K562 (cell line): ENCODE measurements at regions not wholly inside any gene's neighbourhood (a gene's known extent, or its start where the extent isn't known, plus 50 kb on each side); places are given as distances from the start of the nearest gene placed in this dataset.
A peak's percentile ranks its signal among the peaks of the same experiment; 100 is the strongest.

Source experiments
- ATAC-seq: fragments of 200-7000 bp; cut with Tn5 transposase; 3 replicates; pipeline ENCODE4 v1.9.1; 2020; ENCODE audit warnings: moderate library complexity
- BruUV-seq: library from RNA; stranded (reverse); fragments of 400-500 nt; replicated peaks from 2 replicates; lab custom pipeline; 2021; lab: Mats Ljungman, UMichigan
- CTCF ChIA-PET: fragments of 300-600 bp; formaldehyde crosslinking; extraction: SDS; loops from one replicate; lab custom pipeline; 2021; ENCODE audit warnings: low intra/inter-chr PET ratio; lab: Yijun Ruan, JAX
- POLR2A ChIA-PET: fragments of 300-600, 350-650 bp; sonication (Branson Sonifier 250); formaldehyde crosslinking; extraction: SDS; loops from one replicate; lab custom pipeline; 2021; ENCODE audit warnings: antibody characterized with exemption, inconsistent platforms; lab: Yijun Ruan, JAX
- DNase-seq, 4 experiments: peaks; one replicate each; pipeline versions ENCODE4 v3.0.0 to v3.0.0-alpha.2; 2011 to 2018; ENCODE audit warnings: low spot score in 3 of 4, mixed read lengths in 3 of 4; ENCODE audit errors: extremely low read depth in 1 of 4
- FAIRE-seq: peaks from 2 replicates; lab custom pipeline; 2011; peaks lifted over from hg19 to GRCh38; lab: Jason Lieb, UNC
- H2AFZ ChIP-seq: 2 replicates; pipeline ENCODE4 v1.6.0; 2011; ENCODE audit warnings: low read depth, low read length, control low read depth, inconsistent platforms
- H3K27ac ChIP-seq: fragments of 200-600 bp; 3 replicates; pipeline ENCODE4 v1.8.0; 2011; ENCODE audit warnings: low read depth, mild to moderate bottlenecking, control low read depth, inconsistent platforms, low read length, moderate library complexity, mixed read lengths; ENCODE audit errors: extremely low read depth
- H3K27me3 ChIP-seq, 2 experiments: fragments of 300-600 bp in 1 of 2; 2 replicates in 1 of 2; 3 replicates in 1 of 2; pipeline versions ENCODE4 v1.6.0 to v1.8.0; 2011; ENCODE audit warnings: inconsistent platforms in 2 of 2, low read length in 2 of 2, mild to moderate bottlenecking in 1 of 2, mixed read lengths in 1 of 2, moderate library complexity in 1 of 2; ENCODE audit not compliant: control insufficient read depth in 2 of 2, insufficient read depth in 2 of 2
- H3K36me3 ChIP-seq: fragments of 300-600 bp; 3 replicates; pipeline ENCODE4 v1.8.0; 2011; ENCODE audit warnings: mild to moderate bottlenecking, low read length, inconsistent platforms; ENCODE audit not compliant: control insufficient read depth, insufficient read depth
- H3K4me1 ChIP-seq, 2 experiments: fragments of 200-600 bp in 1 of 2; replicated peaks in 1 of 2; 2 replicates in 1 of 2; 3 replicates in 1 of 2; pipeline versions ENCODE4 v1.5.1 to v1.8.0; 2011; ENCODE audit warnings: inconsistent platforms in 2 of 2, low read length in 2 of 2, mild to moderate bottlenecking in 1 of 2, mixed read lengths in 1 of 2, moderate library complexity in 1 of 2; ENCODE audit not compliant: control insufficient read depth in 2 of 2, insufficient read depth in 2 of 2
- H3K4me2 ChIP-seq: 2 replicates; pipeline ENCODE4 v1.6.1; 2011; ENCODE audit warnings: low read length, control low read depth, inconsistent platforms, mixed read lengths; ENCODE audit not compliant: insufficient read depth
- H3K4me3 ChIP-seq: fragments of 200-600 bp; sonication (generic), shearing (Covaris generic); 2 replicates; pipeline ENCODE4 v1.5.1; 2016; ENCODE audit warnings: control low read depth, inconsistent platforms
- H3K79me2 ChIP-seq: fragments of 200-600 bp; 3 replicates; pipeline ENCODE4 v1.8.0; 2011; ENCODE audit warnings: low read length, inconsistent platforms; ENCODE audit not compliant: control insufficient read depth, insufficient read depth
- H3K9ac ChIP-seq, 2 experiments: 2 replicates each; pipeline versions ENCODE4 v1.6.0 to v1.6.1; 2011; ENCODE audit warnings: low read depth in 2 of 2, low read length in 2 of 2, control low read depth in 1 of 2, inconsistent platforms in 1 of 2, mild to moderate bottlenecking in 1 of 2, mixed read lengths in 1 of 2; ENCODE audit not compliant: insufficient read depth in 1 of 2
- H3K9me1 ChIP-seq: one replicate; pipeline ENCODE4 v1.6.0; 2011; ENCODE audit warnings: inconsistent platforms, mild to moderate bottlenecking, low read length, moderate library complexity; ENCODE audit not compliant: control insufficient read depth, insufficient read depth
- H3K9me3 ChIP-seq: replicated peaks from 2 replicates; pipeline ENCODE4 v1.5.1; 2011; ENCODE audit warnings: low read depth, low read length, inconsistent platforms; ENCODE audit not compliant: control insufficient read depth, insufficient read depth
- H4K20me1 ChIP-seq: replicated peaks from 2 replicates; pipeline ENCODE4 v1.6.1; 2011; ENCODE audit warnings: low read length, inconsistent platforms, mixed read lengths; ENCODE audit not compliant: control insufficient read depth, insufficient read depth
- ATF1 ChIP-seq, 2 experiments: fragments of 450-650 bp in 1 of 2; IDR thresholded peaks; 2 replicates each; pipeline ENCODE4 v1.6.1; 2016; ENCODE audit warnings: missing compliant biosample characterization in 1 of 2, missing genetic modification characterization in 1 of 2
- CBFA2T3 ChIP-seq: fragments of 450-650 bp; IDR thresholded peaks from 2 replicates; pipeline ENCODE4 v1.6.1; 2017
- GABPA ChIP-seq: fragments of 200-800 bp; sonication (Bioruptor generic); conservative IDR thresholded peaks from 2 replicates; pipeline ENCODE4 v1.6.1; 2016; ENCODE audit warnings: low read depth, missing genetic modification characterization, missing compliant biosample characterization
- GTF2F1 ChIP-seq: IDR thresholded peaks from 2 replicates; pipeline ENCODE4 v1.6.1; 2011; ENCODE audit warnings: low read depth, low read length, improper control_type of control experiment
- JUND ChIP-seq, 2 experiments: IDR thresholded peaks; 2 replicates in 1 of 2; 3 replicates in 1 of 2; pipeline ENCODE4 v1.6.1; 2011; ENCODE audit warnings: borderline replicate concordance in 2 of 2, low read depth in 2 of 2, low read length in 2 of 2, improper control_type of control experiment in 1 of 2, missing biosample characterization in 1 of 2, missing genetic modification characterization in 1 of 2, missing genetic modification reagents in 1 of 2
- MEIS2 ChIP-seq: fragments of 450-650 bp; IDR thresholded peaks from 2 replicates; pipeline ENCODE4 v1.6.1; 2014; ENCODE audit warnings: mild to moderate bottlenecking; ENCODE audit not compliant: partially characterized antibody
- PATZ1 ChIP-seq: fragments of 250-450 bp; sonication (Bioruptor Pico); IDR thresholded peaks from 2 replicates; pipeline ENCODE4 v1.5.0; 2020; ENCODE audit warnings: mild to moderate bottlenecking, borderline replicate concordance
- PBX2 ChIP-seq, 2 experiments: IDR thresholded peaks in 1 of 2; conservative IDR thresholded peaks in 1 of 2; 2 replicates each; pipeline ENCODE4 v1.6.1; 2016; ENCODE audit warnings: low read depth in 2 of 2, mild to moderate bottlenecking in 1 of 2, missing compliant biosample characterization in 1 of 2, missing genetic modification characterization in 1 of 2, moderate library complexity in 1 of 2
- TFAP4 ChIP-seq: sonication (generic); formaldehyde crosslinking; IDR thresholded peaks from 2 replicates; pipeline ENCODE4 v1.8.0; 2022; ENCODE audit warnings: missing genetic modification reagents, mild to moderate bottlenecking, moderate library complexity, borderline replicate concordance
- WGBS: fragments of 100-300 bp; shearing (Covaris generic); methylation state at CpG from one replicate; pipeline ENCODE4 v1.1.6; 2016; ENCODE audit warnings: low coverage, mixed read lengths; ENCODE audit not compliant: insufficient coverage; ENCODE audit errors: missing lambda C conversion rate; 5-methylcytosine and 5-hydroxymethylcytosine counted together
- in situ Hi-C: fragments of 300-500 bp; cut with MboI; formaldehyde crosslinking; loops from 4 replicates; pipeline ENCODE4 v1.15.0; 2018; ENCODE audit warnings: inconsistent platforms, mixed read lengths
- intact Hi-C: fragments of 100-400 bp; cut with micrococcal nuclease; formaldehyde crosslinking; loops from 2 replicates; pipeline ENCODE4 v1.14.2; 2022

GRCh38 chr1:188056011-188056410 is 1227.3 kb downstream of the PLA2G4A start:
- Histone ChIP-seq H3K36me3 (no peaks in the 10 kb centered on the region), H3K4me1 (no peaks in the 10 kb centered on the region), H3K4me2 (no peak overlapping the region), H3K9ac (no peak overlapping the region), H3K4me3 (no peak overlapping the region), H3K79me2 (no peaks in the 10 kb centered on the region), H3K9me1 (no peaks in the 10 kb centered on the region), H4K20me1 (no peaks in the 10 kb centered on the region), H3K9me3 (no peaks in the 10 kb centered on the region), H3K27me3 (no peaks in the 10 kb centered on the region), H2AFZ (no peak overlapping the region), H3K27ac (no peak overlapping the region)
- POLR2A ChIA-PET: no interaction called here
- CTCF ChIA-PET: no interaction called here
- FAIRE-seq (no peak), DNase-seq (no peak), ATAC-seq (no peak)
- 2% methylated on average over 7 of the region's 7 CpGs for WGBS
- TF ChIP-seq JUND (IDR thresholded peaks at IDR 0.05; ENCODE audit: borderline replicate concordance, low read depth, low read length) (no peak), JUND (tag; IDR thresholded peaks at IDR 0.05; ENCODE audit: borderline replicate concordance, low read depth, low read length) (no peak), PATZ1 (CRISPR knock-in tag) (no peak), CBFA2T3 (0 out of 2 replicates have a peak, but pooled peaks have one; percentile 10), MEIS2 (peak; percentile 50), GTF2F1 (no peak), GABPA (tag) (no peak), PBX2 (CRISPR knock-in tag; IDR thresholded peaks at IDR 0.05; ENCODE audit: low read depth) (no peak), PBX2 (tag; conservative IDR thresholded peaks at IDR 0.05; ENCODE audit: low read depth) (peak; percentile 79), TFAP4 (CRISPR knock-in tag) (no peak), ATF1 (CRISPR knock-in tag; IDR thresholded peaks at IDR 0.05) (no peak), ATF1 (tag; IDR thresholded peaks at IDR 0.05) (0 out of 2 replicates have a peak, but pooled peaks have one; percentile 11)
- BruUV-seq: no TSS peak
- in situ Hi-C loops (no loop called here), intact Hi-C loops (no loop called here)
